Gastrocnemius medialis (tissue), 4 donors: ENCODE measurements at regions not wholly inside any gene's neighbourhood (a gene's known extent, or its start where the extent isn't known, plus 50 kb on each side); places are given as distances from the start of the nearest gene placed in this dataset.

ENCODE experiments used
- POLR2A ChIP-seq, 2 donors: fragments of 450-650 bp; IDR thresholded peaks; one replicate each; pipeline ENCODE4 v1.6.1; 2017; ENCODE audit warnings: antibody characterized with exemption in 2 of 2, mild to moderate bottlenecking in 2 of 2, moderate library complexity in 2 of 2
- TF ChIP-seq, protein P1 (sequence below), 5 experiments: fragments of 450-650 bp in 3 of 5; fragments of 200-600 bp in 2 of 5; sonication (generic) in 2 of 5; IDR thresholded peaks in 4 of 5; conservative IDR thresholded peaks in 1 of 5; 1 replicate in 4 of 5; 2 replicates in 1 of 5; pipeline ENCODE4 v1.5.1; 2016 to 2019; ENCODE audit warnings: antibody characterized with exemption in 5 of 5, mild to moderate bottlenecking in 3 of 5, moderate library complexity in 3 of 5

DNA sequence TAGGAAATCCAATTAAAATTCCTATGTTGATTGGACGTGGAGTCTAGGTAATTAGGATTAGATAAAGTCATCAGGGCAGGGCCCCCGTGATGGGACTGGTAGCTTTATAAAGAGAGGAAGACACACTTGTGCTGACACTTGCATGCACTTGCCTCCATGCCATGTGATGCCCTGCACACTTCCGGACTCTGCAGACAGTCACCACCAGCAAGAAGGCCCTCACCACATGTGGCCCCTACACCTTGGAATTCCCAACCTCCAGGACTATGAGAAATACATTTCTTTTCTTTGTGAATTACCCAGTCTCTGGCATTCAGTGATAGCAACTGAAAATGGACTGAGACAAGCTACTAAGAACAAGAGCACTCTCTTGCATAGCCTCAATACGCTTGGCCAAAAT, 90.6 kb downstream of the CRYGS start:
- no peak for TF ChIP-seq POLR2A (IDR thresholded peaks at IDR 0.05)
- TF ChIP-seq, protein P1, sequence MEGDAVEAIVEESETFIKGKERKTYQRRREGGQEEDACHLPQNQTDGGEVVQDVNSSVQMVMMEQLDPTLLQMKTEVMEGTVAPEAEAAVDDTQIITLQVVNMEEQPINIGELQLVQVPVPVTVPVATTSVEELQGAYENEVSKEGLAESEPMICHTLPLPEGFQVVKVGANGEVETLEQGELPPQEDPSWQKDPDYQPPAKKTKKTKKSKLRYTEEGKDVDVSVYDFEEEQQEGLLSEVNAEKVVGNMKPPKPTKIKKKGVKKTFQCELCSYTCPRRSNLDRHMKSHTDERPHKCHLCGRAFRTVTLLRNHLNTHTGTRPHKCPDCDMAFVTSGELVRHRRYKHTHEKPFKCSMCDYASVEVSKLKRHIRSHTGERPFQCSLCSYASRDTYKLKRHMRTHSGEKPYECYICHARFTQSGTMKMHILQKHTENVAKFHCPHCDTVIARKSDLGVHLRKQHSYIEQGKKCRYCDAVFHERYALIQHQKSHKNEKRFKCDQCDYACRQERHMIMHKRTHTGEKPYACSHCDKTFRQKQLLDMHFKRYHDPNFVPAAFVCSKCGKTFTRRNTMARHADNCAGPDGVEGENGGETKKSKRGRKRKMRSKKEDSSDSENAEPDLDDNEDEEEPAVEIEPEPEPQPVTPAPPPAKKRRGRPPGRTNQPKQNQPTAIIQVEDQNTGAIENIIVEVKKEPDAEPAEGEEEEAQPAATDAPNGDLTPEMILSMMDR (IDR thresholded peaks at IDR 0.05 in 4 of 5, conservative IDR thresholded peaks at IDR 0.05 in 1 of 5): no peak
